T-cell (primary cell): ENCODE measurements at regions not wholly inside any gene's neighbourhood (a gene's known extent, or its start where the extent isn't known, plus 50 kb on each side); places are given as distances from the start of the nearest gene placed in this dataset.
"Not testable (repeated sequence)": the region's sequence is repeated elsewhere in the genome, so short reads cannot be mapped to it uniquely, and the experiment has no call there.

ENCODE experiments used
- ATAC-seq, 4 experiments: fragments of 200-7000 bp in 3 of 4; fragments of 150-1000 bp in 1 of 4; cut with Tn5 transposase; replicated peaks in 1 of 4; 1 replicate in 3 of 4; 2 replicates in 1 of 4; pipeline ENCODE4 v1.10.0; 2021; ENCODE audit warnings: moderate library complexity in 3 of 4, mild to moderate bottlenecking in 2 of 4, moderate number of reproducible peaks in 1 of 4
- CTCF ChIA-PET, 2 donors: fragments of 300-600 bp; sonication (Branson Sonifier 250); formaldehyde crosslinking; loops; one replicate each; lab custom pipeline; 2022; ENCODE audit warnings: antibody characterized with exemption in 2 of 2; lab: Charles Lee
- POLR2A ChIA-PET, 2 donors: fragments of 300-600 bp; sonication (Branson Sonifier 250); formaldehyde crosslinking; loops; one replicate each; lab custom pipeline; 2022; ENCODE audit warnings: antibody characterized with exemption in 2 of 2; lab: Charles Lee
- DNase-seq, 35 experiments: peaks; one replicate each; pipeline versions ENCODE4 v3.0.0 to v3.0.0-alpha.2; 2013 to 2023
- H3K27ac ChIP-seq: one replicate; pipeline ENCODE4 v1.5.1; 2013; ENCODE audit warnings: low read length
- H3K27me3 ChIP-seq, 2 experiments: replicated peaks in 1 of 2; 1 replicate in 1 of 2; 2 replicates in 1 of 2; pipeline versions ENCODE4 v1.6.1 to v1.7.0; 2013; ENCODE audit warnings: low read length in 1 of 2, mixed read lengths in 1 of 2; ENCODE audit not compliant: control insufficient read depth in 2 of 2, insufficient read depth in 2 of 2; ENCODE audit errors: extremely low read depth in 1 of 2
- H3K36me3 ChIP-seq, 2 donors: 1 replicate in 1 of 2; 2 replicates in 1 of 2; pipeline versions ENCODE4 v1.6.1 to v1.7.0; 2013; ENCODE audit warnings: low read length in 1 of 2; ENCODE audit not compliant: control insufficient read depth in 2 of 2, insufficient read depth in 1 of 2; ENCODE audit errors: extremely low read depth in 1 of 2
- H3K4me1 ChIP-seq, 2 experiments: 1 replicate in 1 of 2; 2 replicates in 1 of 2; pipeline versions ENCODE4 v1.6.1 to v1.7.0; 2013; ENCODE audit warnings: low read length in 2 of 2, mixed read lengths in 1 of 2; ENCODE audit not compliant: insufficient read depth in 2 of 2, control insufficient read depth in 1 of 2; ENCODE audit errors: extremely low read depth in 1 of 2
- H3K4me3 ChIP-seq, 2 donors: 1 replicate in 1 of 2; 2 replicates in 1 of 2; pipeline versions ENCODE4 v1.5.1 to v1.7.0; 2013; ENCODE audit warnings: mild to moderate bottlenecking in 2 of 2, low read length in 1 of 2, moderate library complexity in 1 of 2; ENCODE audit not compliant: control insufficient read depth in 1 of 2; ENCODE audit errors: extremely low read depth in 1 of 2
- H3K9me3 ChIP-seq: 2 replicates; pipeline ENCODE4 v1.7.0; 2013
- H3K27ac Mint-ChIP-seq, 2 donors: one replicate each; pipeline ENCODE4 v1.8.0; 2020 to 2021; ENCODE audit warnings: mild to moderate bottlenecking in 2 of 2, mixed read lengths in 2 of 2
- H3K27me3 Mint-ChIP-seq, 2 donors: one replicate each; pipeline ENCODE4 v1.8.0; 2021 to 2022; ENCODE audit warnings: mixed read lengths in 2 of 2
- H3K36me3 Mint-ChIP-seq: one replicate; pipeline ENCODE4 v1.8.0; 2021; ENCODE audit warnings: mixed read lengths
- H3K4me1 Mint-ChIP-seq, 3 donors: one replicate each; pipeline ENCODE4 v1.8.0; 2020 to 2022; ENCODE audit warnings: mixed read lengths in 3 of 3, mild to moderate bottlenecking in 1 of 3
- H3K4me3 Mint-ChIP-seq, 3 donors: one replicate each; pipeline ENCODE4 v1.8.0; 2020 to 2022; ENCODE audit warnings: mild to moderate bottlenecking in 3 of 3, mixed read lengths in 3 of 3, moderate library complexity in 3 of 3
- H3K9me3 Mint-ChIP-seq, 3 donors: one replicate each; pipeline ENCODE4 v1.8.0; 2020 to 2022; ENCODE audit warnings: mixed read lengths in 3 of 3
- WGBS: methylation state at CpG from one replicate; pipeline ENCODE4 v1.1.5; 2013; ENCODE audit warnings: missing lambda C conversion rate; ENCODE audit not compliant: insufficient coverage; 5-methylcytosine and 5-hydroxymethylcytosine counted together

- 91% methylated on average over 3 of the region's 3 CpGs for WGBS
- no peak for ATAC-seq
Observed at GRCh38 chr10:18797286-18797685, 138.1 kb downstream of the ARL5B start.

GRCh38 chr10:18822156-18822555 is 162.9 kb downstream of the ARL5B start:
- CTCF ChIA-PET: no interaction called here
- DNase-seq: peak in 1 of 35 experiments; percentile 0

More at GRCh38 chr10:18797286-18797685, 138.1 kb downstream of the ARL5B start:
- Histone ChIP-seq H3K4me1 (no peaks in the 10 kb centered on the region), H3K4me3 (no peak overlapping the region), H3K36me3 (no peaks in the 10 kb centered on the region), H3K9me3 (no peaks in the 10 kb centered on the region), H3K27me3 (no peaks in the 10 kb centered on the region), H3K27ac (no peak overlapping the region)
- peaks cover 0 to 4% (median 0%) of the 10 kb centered on the region in 3 donors for H3K9me3 Mint-ChIP-seq
- no peak for DNase-seq
- H3K4me1 Mint-ChIP-seq: no peaks in the 10 kb centered on the region
- H3K4me3 Mint-ChIP-seq: no peak overlapping the region
- peaks cover 0 to 5% of the 10 kb centered on the region in 2 donors for H3K27me3 Mint-ChIP-seq
- ChIA-PET CTCF (no interaction called here), POLR2A (no interaction called here)
- no peak overlapping the region for H3K27ac Mint-ChIP-seq
- H3K36me3 Mint-ChIP-seq: no peaks in the 10 kb centered on the region

GRCh38 chr10:18829259-18829658 is 170.0 kb downstream of the ARL5B start:
- no peak overlapping the region for H3K4me3 Mint-ChIP-seq
- Histone ChIP-seq H3K4me3 (no peak overlapping the region), H3K4me1 (no peaks in the 10 kb centered on the region), H3K27ac (no peak overlapping the region), H3K27me3 (no peaks in the 10 kb centered on the region), H3K36me3 (no peaks in the 10 kb centered on the region), H3K9me3 (no peaks in the 10 kb centered on the region)
- no peaks in the 10 kb centered on the region for H3K4me1 Mint-ChIP-seq
- DNase-seq: no peak
- no peak for ATAC-seq
- ChIA-PET POLR2A (no interaction called here), CTCF (no interaction called here)
- no CpG with 5 or more reads among the region's 2 CpGs for WGBS
- peaks cover 0 to 3% (median 2%) of the 10 kb centered on the region in 3 donors for H3K9me3 Mint-ChIP-seq
- H3K27me3 Mint-ChIP-seq: no peaks in the 10 kb centered on the region
- no peak overlapping the region for H3K27ac Mint-ChIP-seq
- H3K36me3 Mint-ChIP-seq: no peaks in the 10 kb centered on the region

More at GRCh38 chr10:18822156-18822555, 162.9 kb downstream of the ARL5B start:
- Histone ChIP-seq H3K27me3 (no peaks in the 10 kb centered on the region), H3K27ac (no peak overlapping the region), H3K9me3 (no peaks in the 10 kb centered on the region), H3K36me3 (no peaks in the 10 kb centered on the region), H3K4me3 (no peak overlapping the region), H3K4me1 (no peaks in the 10 kb centered on the region)
- Mint-ChIP-seq H3K36me3 (no peaks in the 10 kb centered on the region), H3K4me3 (no peak overlapping the region), H3K4me1 (no peaks in the 10 kb centered on the region), H3K27ac (no peak overlapping the region), H3K27me3 (no peaks in the 10 kb centered on the region), H3K9me3 (peaks cover 6 to 21% (median 10%) of the 10 kb centered on the region in 3 donors)
- WGBS: 25% methylated on average over 2 of the region's 2 CpGs
- POLR2A ChIA-PET: no interaction called here
- ATAC-seq: no peak

GRCh38 chr10:18830277-18830676 is 171.0 kb downstream of the ARL5B start:
- POLR2A ChIA-PET: no interaction called here
- Histone ChIP-seq H3K9me3 (no peaks in the 10 kb centered on the region), H3K27me3 (no peaks in the 10 kb centered on the region), H3K4me3 (no peak overlapping the region), H3K36me3 (no peaks in the 10 kb centered on the region), H3K27ac (no peak overlapping the region), H3K4me1 (no peaks in the 10 kb centered on the region)
- DNase-seq: no peak
- ATAC-seq: no peak
- Mint-ChIP-seq H3K9me3 (peaks cover 2 to 7% (median 3%) of the 10 kb centered on the region in 3 donors), H3K4me3 (no peak overlapping the region), H3K4me1 (no peaks in the 10 kb centered on the region), H3K27ac (no peak overlapping the region), H3K27me3 (no peaks in the 10 kb centered on the region), H3K36me3 (no peaks in the 10 kb centered on the region)
- CTCF ChIA-PET: interaction anchor here in 1 of 2 donors (0.7 kb wide), 1 partner anchor 1092 kb away, joined by 4 read pairs; no protein-coding TSS in a partner anchor
- WGBS: 43% methylated on average over 1 of the region's 2 CpGs

- CTCF ChIA-PET, ATAC-seq, H3K4me3 Mint-ChIP-seq, H3K9me3 ChIP-seq, H3K4me3 ChIP-seq, H3K4me1 ChIP-seq, H3K4me1 Mint-ChIP-seq, POLR2A ChIA-PET, H3K27me3 Mint-ChIP-seq, H3K36me3 Mint-ChIP-seq, H3K27me3 ChIP-seq, DNase-seq, H3K27ac ChIP-seq, H3K36me3 ChIP-seq, H3K27ac Mint-ChIP-seq, H3K9me3 Mint-ChIP-seq: not testable (repeated sequence)
- 100% methylated on average over 1 of the region's 7 CpGs for WGBS
Observed at GRCh38 chr10:18856623-18857022, 192.0 kb upstream of the MALRD1 start.

GRCh38 chr10:18859659-18860058 is 188.9 kb upstream of the MALRD1 start:
- no peak for ATAC-seq
- H3K4me3 ChIP-seq: no peak overlapping the region
- CTCF ChIA-PET: no interaction called here
- no peak overlapping the region for H3K27ac Mint-ChIP-seq
- peaks cover 0 to 1% of the 10 kb centered on the region in 2 donors for H3K27me3 Mint-ChIP-seq
- no peaks in the 10 kb centered on the region for H3K4me1 ChIP-seq
- H3K9me3 ChIP-seq: no peaks in the 10 kb centered on the region
- H3K36me3 Mint-ChIP-seq: no peaks in the 10 kb centered on the region
- H3K36me3 ChIP-seq: no peaks in the 10 kb centered on the region
- no peaks in the 10 kb centered on the region for H3K27me3 ChIP-seq
- no CpG with 5 or more reads among the region's 1 CpG for WGBS
- POLR2A ChIA-PET: no interaction called here
- H3K4me1 Mint-ChIP-seq: no peaks in the 10 kb centered on the region
- DNase-seq: no peak
- no peak overlapping the region for H3K27ac ChIP-seq
- peaks cover 4 to 10% (median 9%) of the 10 kb centered on the region in 3 donors for H3K9me3 Mint-ChIP-seq
- no peak overlapping the region for H3K4me3 Mint-ChIP-seq

GRCh38 chr10:18860186-18860585 is 188.4 kb upstream of the MALRD1 start:
- Histone ChIP-seq H3K4me1 (no peaks in the 10 kb centered on the region), H3K36me3 (no peaks in the 10 kb centered on the region), H3K9me3 (no peaks in the 10 kb centered on the region), H3K27ac (no peak overlapping the region), H3K4me3 (no peak overlapping the region), H3K27me3 (no peaks in the 10 kb centered on the region)
- Mint-ChIP-seq H3K4me3 (no peak overlapping the region), H3K9me3 (peaks cover 5 to 10% (median 10%) of the 10 kb centered on the region in 3 donors), H3K4me1 (no peaks in the 10 kb centered on the region), H3K27ac (no peak overlapping the region), H3K27me3 (peaks cover 0 to 1% of the 10 kb centered on the region in 2 donors), H3K36me3 (no peaks in the 10 kb centered on the region)
- ChIA-PET CTCF (no interaction called here), POLR2A (no interaction called here)
- WGBS: 79% methylated on average over 2 of the region's 7 CpGs
- DNase-seq (no peak), ATAC-seq (no peak)
